Endothelial cell (in vitro differentiated cells): ENCODE measurements at regions not wholly inside any gene's neighbourhood (a gene's known extent, or its start where the extent isn't known, plus 50 kb on each side); places are given as distances from the start of the nearest gene placed in this dataset.

Experiments used
- DNase-seq: peaks from one replicate; pipeline ENCODE4 v3.0.0; 2021; ENCODE audit warnings: low spot score
- H3K27ac Mint-ChIP-seq: one replicate; pipeline ENCODE4 v1.8.0; 2021; ENCODE audit warnings: mixed read lengths, inconsistent platforms; ENCODE audit not compliant: unreplicated experiment
- H3K27me3 Mint-ChIP-seq: one replicate; pipeline ENCODE4 v1.8.0; 2021; ENCODE audit warnings: mild to moderate bottlenecking, moderate library complexity, mixed read lengths, inconsistent platforms; ENCODE audit not compliant: unreplicated experiment
- H3K36me3 Mint-ChIP-seq: one replicate; pipeline ENCODE4 v1.8.0; 2021; ENCODE audit warnings: mild to moderate bottlenecking, low read depth, mixed read lengths, inconsistent platforms; ENCODE audit not compliant: unreplicated experiment
- H3K4me1 Mint-ChIP-seq: one replicate; pipeline ENCODE4 v1.8.0; 2021; ENCODE audit warnings: mild to moderate bottlenecking, mixed read lengths, inconsistent platforms; ENCODE audit not compliant: unreplicated experiment
- H3K4me3 Mint-ChIP-seq: one replicate; pipeline ENCODE4 v1.8.0; 2021; ENCODE audit warnings: mild to moderate bottlenecking, mixed read lengths, inconsistent platforms; ENCODE audit not compliant: unreplicated experiment
- H3K9me3 Mint-ChIP-seq: one replicate; pipeline ENCODE4 v1.8.0; 2021; ENCODE audit warnings: mixed read lengths, inconsistent platforms; ENCODE audit not compliant: unreplicated experiment
- CTCF ChIP-seq: fragments of 200-600 bp; sonication (generic); IDR thresholded peaks from one replicate; pipeline ENCODE4 v1.5.0; 2021; ENCODE audit warnings: antibody characterized with exemption; ENCODE audit not compliant: unreplicated experiment

- H3K36me3 Mint-ChIP-seq = no peaks in the 10 kb centered on the region
- no peak overlapping the region for H3K27ac Mint-ChIP-seq
- no peaks in the 10 kb centered on the region for H3K9me3 Mint-ChIP-seq
- no peak overlapping the region for H3K4me3 Mint-ChIP-seq
- no peaks in the 10 kb centered on the region for H3K27me3 Mint-ChIP-seq
- no peaks in the 10 kb centered on the region for H3K4me1 Mint-ChIP-seq
- DNase-seq = no peak
- no peak for TF ChIP-seq CTCF
Measured at GRCh38 chr2:195316486-195316885, 340.5 kb upstream of the SLC39A10 start.

GRCh38 chr2:195313962-195314361 lies 343.1 kb upstream of the SLC39A10 start:
- no peaks in the 10 kb centered on the region for H3K27me3 Mint-ChIP-seq
- H3K36me3 Mint-ChIP-seq = no peaks in the 10 kb centered on the region
- no peak for TF ChIP-seq CTCF
- no peaks in the 10 kb centered on the region for H3K9me3 Mint-ChIP-seq
- H3K4me3 Mint-ChIP-seq = no peak overlapping the region
- no peaks in the 10 kb centered on the region for H3K4me1 Mint-ChIP-seq
- no peak for DNase-seq
- H3K27ac Mint-ChIP-seq = no peak overlapping the region

DNA sequence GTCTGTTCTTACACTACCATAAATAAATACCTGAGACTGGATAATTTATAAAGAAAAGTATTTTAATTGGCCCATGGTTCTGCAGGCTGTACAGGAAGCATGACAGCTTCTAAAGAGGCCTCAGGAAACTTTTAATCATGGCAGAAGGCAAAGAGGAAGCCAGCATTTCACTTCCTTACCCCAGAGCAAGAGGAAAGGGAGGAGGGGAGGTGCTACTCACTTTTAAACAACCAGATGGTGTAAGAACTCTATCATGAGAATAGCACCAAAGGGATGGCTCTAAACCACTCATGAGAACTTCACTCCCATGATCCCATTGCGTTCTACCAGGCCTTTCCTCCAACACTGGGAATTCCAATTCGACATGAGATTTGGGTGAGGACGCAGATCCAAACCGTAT lies 344.4 kb upstream of the SLC39A10 start:
- Mint-ChIP-seq H3K36me3 (no peaks in the 10 kb centered on the region), H3K9me3 (no peaks in the 10 kb centered on the region), H3K27ac (no peak overlapping the region), H3K4me1 (no peaks in the 10 kb centered on the region), H3K4me3 (no peak overlapping the region), H3K27me3 (no peaks in the 10 kb centered on the region)
- no peak for DNase-seq
- no peak for TF ChIP-seq CTCF

- H3K4me3 Mint-ChIP-seq = no peak overlapping the region
- TF ChIP-seq CTCF = no peak
- H3K4me1 Mint-ChIP-seq = no peaks in the 10 kb centered on the region
- no peak for DNase-seq
- H3K36me3 Mint-ChIP-seq = no peaks in the 10 kb centered on the region
- H3K9me3 Mint-ChIP-seq = no peaks in the 10 kb centered on the region
- H3K27me3 Mint-ChIP-seq = no peaks in the 10 kb centered on the region
- H3K27ac Mint-ChIP-seq = no peak overlapping the region
Measured at GRCh38 chr2:195308163-195308562, 348.9 kb upstream of the SLC39A10 start.

GRCh38 chr2:195307751-195308150 lies 349.3 kb upstream of the SLC39A10 start:
- H3K4me3 Mint-ChIP-seq = no peak overlapping the region
- no peaks in the 10 kb centered on the region for H3K4me1 Mint-ChIP-seq
- H3K27ac Mint-ChIP-seq = no peak overlapping the region
- no peak for DNase-seq
- H3K36me3 Mint-ChIP-seq = no peaks in the 10 kb centered on the region
- H3K27me3 Mint-ChIP-seq = no peaks in the 10 kb centered on the region
- no peak for TF ChIP-seq CTCF
- no peaks in the 10 kb centered on the region for H3K9me3 Mint-ChIP-seq
